SK-N-SH (cell line): ENCODE measurements at regions not wholly inside any gene's neighbourhood (a gene's known extent, or its start where the extent isn't known, plus 50 kb on each side); places are given as distances from the start of the nearest gene placed in this dataset.

Experiments used
- CTCF ChIP-seq: fragments of 200-600 bp; sonication (generic); IDR thresholded peaks from 2 replicates; pipeline ENCODE4 v1.6.1; 2017; ENCODE audit warnings: antibody characterized with exemption, mild to moderate bottlenecking, moderate library complexity
- ELF1 ChIP-seq: IDR thresholded peaks from 2 replicates; pipeline ENCODE4 v1.4.0; 2012
- FOXJ3 ChIP-seq: sonication (generic); formaldehyde crosslinking; IDR thresholded peaks from 2 replicates; pipeline ENCODE4 v1.5.1; 2020; ENCODE audit warnings: mild to moderate bottlenecking, missing genetic modification reagents
- NFIC ChIP-seq: IDR thresholded peaks from 2 replicates; pipeline ENCODE4 v1.4.0; 2012; ENCODE audit warnings: borderline replicate concordance
- RAD21 ChIP-seq: IDR thresholded peaks from 2 replicates; pipeline ENCODE4 v1.6.1; 2012; ENCODE audit warnings: mild to moderate bottlenecking, low read length
- RFX5 ChIP-seq: IDR thresholded peaks from 2 replicates; pipeline ENCODE4 v1.6.1; 2012; ENCODE audit warnings: mild to moderate bottlenecking, improper control_type of control experiment, low read length
- TAF1 ChIP-seq: IDR thresholded peaks from 2 replicates; pipeline ENCODE4 v1.6.1; 2012; ENCODE audit warnings: low read depth, mild to moderate bottlenecking, low read length, moderate library complexity, borderline replicate concordance
- TEAD4 ChIP-seq: IDR thresholded peaks from 2 replicates; pipeline ENCODE4 v1.4.0; 2012; ENCODE audit warnings: mild to moderate bottlenecking, borderline replicate concordance; ENCODE audit not compliant: insufficient read depth
- TF ChIP-seq, protein P1 (sequence below): IDR thresholded peaks from 2 replicates; pipeline ENCODE4 v1.6.1; 2012; ENCODE audit warnings: mild to moderate bottlenecking, low read depth, low read length, moderate library complexity

DNA sequence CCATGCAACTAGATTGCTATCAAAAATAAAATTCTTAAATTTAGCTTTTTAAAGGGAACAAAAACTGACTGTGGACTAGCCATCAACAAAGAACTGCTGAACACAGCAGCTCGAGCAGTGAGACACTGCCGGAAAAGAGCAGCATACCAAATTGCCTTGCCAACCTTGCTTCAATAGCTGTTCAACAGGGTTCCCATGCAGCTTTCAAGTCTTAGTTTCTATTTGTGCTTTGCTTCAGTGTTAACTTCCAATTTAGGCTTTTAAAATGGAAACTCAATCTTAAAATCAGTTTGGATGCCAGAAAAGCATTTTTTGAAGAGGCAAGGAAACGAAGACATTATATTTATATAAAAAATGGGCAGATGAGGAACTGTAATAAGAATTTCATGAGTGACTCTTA, 463.4 kb upstream of the MAGEB18 start:
- no peak for TF ChIP-seq CTCF
- no peak for TF ChIP-seq RFX5
- no peak for TF ChIP-seq NFIC
- TF ChIP-seq, protein P1, sequence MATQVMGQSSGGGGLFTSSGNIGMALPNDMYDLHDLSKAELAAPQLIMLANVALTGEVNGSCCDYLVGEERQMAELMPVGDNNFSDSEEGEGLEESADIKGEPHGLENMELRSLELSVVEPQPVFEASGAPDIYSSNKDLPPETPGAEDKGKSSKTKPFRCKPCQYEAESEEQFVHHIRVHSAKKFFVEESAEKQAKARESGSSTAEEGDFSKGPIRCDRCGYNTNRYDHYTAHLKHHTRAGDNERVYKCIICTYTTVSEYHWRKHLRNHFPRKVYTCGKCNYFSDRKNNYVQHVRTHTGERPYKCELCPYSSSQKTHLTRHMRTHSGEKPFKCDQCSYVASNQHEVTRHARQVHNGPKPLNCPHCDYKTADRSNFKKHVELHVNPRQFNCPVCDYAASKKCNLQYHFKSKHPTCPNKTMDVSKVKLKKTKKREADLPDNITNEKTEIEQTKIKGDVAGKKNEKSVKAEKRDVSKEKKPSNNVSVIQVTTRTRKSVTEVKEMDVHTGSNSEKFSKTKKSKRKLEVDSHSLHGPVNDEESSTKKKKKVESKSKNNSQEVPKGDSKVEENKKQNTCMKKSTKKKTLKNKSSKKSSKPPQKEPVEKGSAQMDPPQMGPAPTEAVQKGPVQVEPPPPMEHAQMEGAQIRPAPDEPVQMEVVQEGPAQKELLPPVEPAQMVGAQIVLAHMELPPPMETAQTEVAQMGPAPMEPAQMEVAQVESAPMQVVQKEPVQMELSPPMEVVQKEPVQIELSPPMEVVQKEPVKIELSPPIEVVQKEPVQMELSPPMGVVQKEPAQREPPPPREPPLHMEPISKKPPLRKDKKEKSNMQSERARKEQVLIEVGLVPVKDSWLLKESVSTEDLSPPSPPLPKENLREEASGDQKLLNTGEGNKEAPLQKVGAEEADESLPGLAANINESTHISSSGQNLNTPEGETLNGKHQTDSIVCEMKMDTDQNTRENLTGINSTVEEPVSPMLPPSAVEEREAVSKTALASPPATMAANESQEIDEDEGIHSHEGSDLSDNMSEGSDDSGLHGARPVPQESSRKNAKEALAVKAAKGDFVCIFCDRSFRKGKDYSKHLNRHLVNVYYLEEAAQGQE: no peak
- TF ChIP-seq TAF1: no peak
- TF ChIP-seq ELF1: no peak
- no peak for TF ChIP-seq RAD21
- TF ChIP-seq TEAD4: no peak
- TF ChIP-seq FOXJ3 (CRISPR knock-in tag): no peak
